Esophagus squamous epithelium (tissue), 4 donors: ENCODE measurements at regions not wholly inside any gene's neighbourhood (a gene's known extent, or its start where the extent isn't known, plus 50 kb on each side); places are given as distances from the start of the nearest gene placed in this dataset.

Source experiments
- POLR2A ChIP-seq, 4 donors: fragments of 450-650 bp; IDR thresholded peaks; one replicate each; pipeline ENCODE4 v1.6.1; 2017; ENCODE audit warnings: antibody characterized with exemption in 4 of 4, mild to moderate bottlenecking in 4 of 4, moderate library complexity in 3 of 4
- TF ChIP-seq, protein P1 (sequence below), 6 experiments: fragments of 450-650 bp in 4 of 6; fragments of 200-600 bp in 2 of 6; sonication (generic) in 2 of 6; IDR thresholded peaks; one replicate each; pipeline ENCODE4 v1.5.1; 2016 to 2019; ENCODE audit warnings: antibody characterized with exemption in 6 of 6, mild to moderate bottlenecking in 4 of 6, moderate library complexity in 4 of 6

- TF ChIP-seq, protein P1, sequence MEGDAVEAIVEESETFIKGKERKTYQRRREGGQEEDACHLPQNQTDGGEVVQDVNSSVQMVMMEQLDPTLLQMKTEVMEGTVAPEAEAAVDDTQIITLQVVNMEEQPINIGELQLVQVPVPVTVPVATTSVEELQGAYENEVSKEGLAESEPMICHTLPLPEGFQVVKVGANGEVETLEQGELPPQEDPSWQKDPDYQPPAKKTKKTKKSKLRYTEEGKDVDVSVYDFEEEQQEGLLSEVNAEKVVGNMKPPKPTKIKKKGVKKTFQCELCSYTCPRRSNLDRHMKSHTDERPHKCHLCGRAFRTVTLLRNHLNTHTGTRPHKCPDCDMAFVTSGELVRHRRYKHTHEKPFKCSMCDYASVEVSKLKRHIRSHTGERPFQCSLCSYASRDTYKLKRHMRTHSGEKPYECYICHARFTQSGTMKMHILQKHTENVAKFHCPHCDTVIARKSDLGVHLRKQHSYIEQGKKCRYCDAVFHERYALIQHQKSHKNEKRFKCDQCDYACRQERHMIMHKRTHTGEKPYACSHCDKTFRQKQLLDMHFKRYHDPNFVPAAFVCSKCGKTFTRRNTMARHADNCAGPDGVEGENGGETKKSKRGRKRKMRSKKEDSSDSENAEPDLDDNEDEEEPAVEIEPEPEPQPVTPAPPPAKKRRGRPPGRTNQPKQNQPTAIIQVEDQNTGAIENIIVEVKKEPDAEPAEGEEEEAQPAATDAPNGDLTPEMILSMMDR (IDR thresholded peaks at IDR 0.05): no peak
- no peak for TF ChIP-seq POLR2A (IDR thresholded peaks at IDR 0.05)
Observed at GRCh38 chr14:101351769-101352168, 209.5 kb upstream of the DIO3 start.
